GM04504 (cell line): ENCODE measurements at regions not wholly inside any gene's neighbourhood (a gene's known extent, or its start where the extent isn't known, plus 50 kb on each side); places are given as distances from the start of the nearest gene placed in this dataset.
"Not testable (repeated sequence)": the region's sequence is repeated elsewhere in the genome, so short reads cannot be mapped to it uniquely, and the experiment has no call there.

ENCODE experiments used
- DNase-seq: peaks from one replicate; pipeline ENCODE4 v3.0.0-alpha.2; 2012; ENCODE audit warnings: low read depth

GRCh38 chr13:80952158-80952557 lies 611.2 kb upstream of the SPRY2 start:
- DNase-seq, result no peak

GRCh38 chr13:80946008-80946802 lies 605.3 kb upstream of the SPRY2 start:
- no peak for DNase-seq

- DNase-seq, result no peak
Measured at GRCh38 chr13:80945328-80945727, 604.4 kb upstream of the SPRY2 start.

GRCh38 chr13:80939581-80939980 lies 598.7 kb upstream of the SPRY2 start:
- DNase-seq, result no peak

DNA sequence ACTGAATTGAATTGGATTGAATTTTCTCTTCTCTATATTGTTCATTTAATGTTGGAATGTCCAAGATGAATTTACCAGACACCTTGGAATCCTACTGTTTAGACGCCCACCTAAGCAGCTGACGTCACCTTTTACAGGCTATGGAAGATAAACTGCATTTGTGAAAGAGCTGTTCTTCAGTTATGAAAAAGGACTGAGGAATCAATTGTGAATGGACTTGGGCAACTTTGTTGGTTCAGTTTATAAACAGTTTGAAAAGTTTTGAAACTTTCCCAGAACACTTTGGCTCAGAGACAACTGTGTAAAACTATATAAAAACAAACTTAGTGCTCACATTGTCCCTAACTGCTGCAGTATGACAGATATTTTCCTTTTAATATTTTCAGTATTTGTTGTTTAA lies 590.8 kb upstream of the SPRY2 start:
- DNase-seq, result no peak

- no peak for DNase-seq
Measured at GRCh38 chr13:80931118-80931517, 590.2 kb upstream of the SPRY2 start.

- no peak for DNase-seq
Measured at GRCh38 chr13:80928241-80928640, 587.3 kb upstream of the SPRY2 start.

- not testable (repeated sequence) for DNase-seq
Measured at GRCh38 chr13:80926024-80926423, 585.1 kb upstream of the SPRY2 start.

DNA sequence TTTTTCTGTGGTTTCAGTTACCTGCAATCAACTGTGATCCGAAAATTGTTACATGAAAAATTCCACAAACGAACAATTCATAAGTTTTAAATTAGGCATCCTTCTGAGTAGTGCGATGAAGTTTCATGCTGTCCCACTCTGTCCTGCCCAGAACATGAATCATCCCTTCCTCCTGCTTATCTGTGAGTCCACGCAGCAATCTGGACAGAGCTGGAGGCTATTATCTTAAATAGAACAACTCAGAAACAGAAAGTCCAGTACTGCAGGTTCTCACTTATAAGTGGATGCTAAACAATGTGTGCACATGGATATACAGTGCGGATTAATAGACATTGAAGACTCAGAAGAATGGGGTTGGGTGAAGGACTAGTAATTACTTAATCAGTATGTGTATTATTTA lies 583.7 kb upstream of the SPRY2 start:
- no peak for DNase-seq

DNA sequence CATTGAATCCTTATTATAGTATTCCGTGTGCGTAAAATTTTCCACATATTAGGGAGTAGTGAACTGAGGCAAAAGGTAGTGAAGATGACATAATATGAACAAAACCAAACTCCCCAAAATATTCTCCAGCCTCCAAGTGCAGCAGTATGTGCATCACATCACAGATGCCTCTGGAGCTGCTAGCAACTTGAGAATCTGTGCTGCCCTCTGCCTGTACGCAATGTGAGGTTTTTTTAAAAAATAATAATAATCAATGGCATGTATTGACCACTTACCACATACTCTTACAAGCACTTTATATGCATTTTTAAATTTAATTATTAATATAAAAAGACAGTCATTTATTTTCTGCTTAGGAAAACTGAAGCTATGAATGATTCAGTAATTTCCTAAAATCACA lies 583.0 kb upstream of the SPRY2 start:
- no peak for DNase-seq

GRCh38 chr13:80921971-80922370 lies 581.0 kb upstream of the SPRY2 start:
- no peak for DNase-seq

GRCh38 chr13:80921541-80921940 lies 580.6 kb upstream of the SPRY2 start:
- DNase-seq, result no peak

DNA sequence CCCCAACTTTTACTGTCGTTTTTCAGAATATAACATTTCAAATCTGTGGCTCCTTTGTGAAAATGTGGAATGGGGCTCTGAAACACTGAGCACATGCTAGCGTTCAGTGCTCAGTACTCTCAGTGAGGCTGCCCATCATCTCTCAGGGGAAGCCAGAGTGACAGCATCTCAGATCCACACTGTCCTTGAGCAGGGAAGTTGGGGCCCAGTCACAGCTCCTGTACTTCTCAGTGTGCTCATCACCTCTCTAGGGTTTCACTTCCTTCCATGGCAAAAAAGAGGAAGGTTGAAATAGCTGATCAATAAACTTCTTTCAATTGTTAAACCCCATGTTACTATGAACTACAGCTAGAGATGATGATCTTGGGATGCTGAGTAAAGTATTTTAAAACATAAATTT lies 565.9 kb upstream of the SPRY2 start:
- DNase-seq, result no peak

- no peak for DNase-seq
Measured at GRCh38 chr13:80904386-80904785, 563.5 kb upstream of the SPRY2 start.

DNA sequence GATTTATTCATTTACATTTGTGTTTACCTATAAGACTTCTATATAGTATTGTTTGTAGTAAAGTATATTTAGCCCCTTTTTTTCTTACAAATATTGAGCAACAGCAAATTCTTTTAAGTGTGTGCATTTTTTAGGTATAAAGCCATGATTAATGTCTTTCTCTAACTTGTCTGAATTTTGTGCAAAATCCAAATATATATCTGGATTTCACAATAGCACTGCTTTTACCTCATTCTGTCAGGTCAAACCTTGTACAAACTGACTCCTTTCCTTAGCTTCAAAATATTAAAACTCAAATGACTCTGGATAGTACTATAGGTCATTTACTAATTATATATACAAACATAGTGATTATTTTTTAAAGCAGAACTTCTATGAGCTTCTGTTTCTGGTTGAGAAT lies 563.0 kb upstream of the SPRY2 start:
- DNase-seq, result no peak

GRCh38 chr13:80901530-80901929 lies 560.6 kb upstream of the SPRY2 start:
- no peak for DNase-seq

DNA sequence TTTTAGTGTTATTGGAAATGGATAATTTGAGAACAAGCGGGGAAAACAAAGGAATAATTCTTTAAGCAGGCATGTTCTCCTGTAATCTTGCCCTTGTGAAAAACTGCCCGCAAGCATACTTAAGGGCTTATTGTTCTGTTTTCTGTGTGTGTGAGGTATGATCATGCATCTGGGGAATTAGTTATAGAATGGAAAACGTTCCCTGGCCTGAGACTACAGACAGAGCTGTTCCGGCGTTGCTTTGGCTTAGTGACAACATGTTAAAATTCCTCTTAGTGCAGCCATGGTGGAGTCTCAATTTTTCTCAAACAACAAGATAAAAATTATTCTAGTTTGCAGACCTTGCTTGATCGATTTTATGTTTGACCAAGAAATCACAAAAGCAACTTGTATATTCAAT lies 560.2 kb upstream of the SPRY2 start:
- DNase-seq, result no peak

DNA sequence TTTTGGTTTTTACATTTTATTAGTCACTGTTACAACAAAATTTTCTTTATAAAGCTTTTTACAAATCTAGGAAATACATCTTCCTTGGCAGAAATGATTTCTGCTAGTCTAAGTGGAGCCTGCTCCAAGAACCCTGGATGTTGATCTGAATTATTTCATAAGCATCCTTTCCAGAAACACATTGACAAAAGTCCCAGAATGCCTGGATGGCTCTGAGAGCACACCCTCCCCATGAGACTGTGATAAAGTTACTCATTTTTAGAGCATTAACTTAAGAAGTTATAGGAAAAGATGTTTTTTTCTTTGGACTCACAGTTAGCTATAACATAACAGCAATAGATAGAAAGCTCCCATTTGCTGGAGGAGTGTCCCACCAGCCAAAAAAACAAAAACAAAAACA lies 559.6 kb upstream of the SPRY2 start:
- DNase-seq, result no peak

DNA sequence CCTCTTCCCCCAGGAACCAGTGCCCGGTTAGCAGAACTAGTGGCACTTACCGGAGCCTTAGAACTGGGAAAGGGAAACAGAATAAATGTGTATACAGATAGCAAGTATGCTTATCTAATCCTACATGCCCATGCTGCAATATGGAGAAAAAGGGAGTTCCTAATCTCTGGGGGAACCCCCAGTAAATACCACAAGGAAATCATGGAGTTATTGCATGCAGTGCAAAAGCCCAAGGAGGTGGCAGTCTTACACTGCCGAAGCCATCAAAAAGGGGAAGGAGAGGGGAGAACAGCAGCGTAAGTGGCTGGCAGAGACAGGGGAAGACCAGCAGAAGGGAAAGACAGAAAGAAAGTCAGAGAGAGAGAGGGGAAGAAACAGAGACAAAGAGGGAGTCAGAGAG lies 556.7 kb upstream of the SPRY2 start:
- not testable (repeated sequence) for DNase-seq

DNA sequence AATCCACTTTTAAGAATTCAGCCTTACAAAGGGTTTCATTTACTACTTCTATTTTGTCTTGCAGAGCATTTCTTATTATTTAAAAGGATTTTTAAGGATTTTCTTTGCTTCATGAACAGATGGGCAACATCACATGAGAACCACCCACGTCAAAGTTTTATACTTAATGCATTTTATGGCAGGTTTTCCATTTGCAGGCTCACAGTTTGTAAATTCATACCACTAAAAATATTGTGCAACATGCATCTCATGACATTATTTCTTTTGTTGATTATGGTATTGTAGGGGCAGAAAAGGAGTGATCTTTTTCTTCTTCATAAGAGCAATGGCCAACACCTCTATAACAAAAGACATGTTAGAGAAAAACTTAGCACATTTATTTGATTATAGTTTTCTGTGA lies 554.0 kb upstream of the SPRY2 start:
- no peak for DNase-seq

- no peak for DNase-seq
Measured at GRCh38 chr13:80889829-80890228, 548.9 kb upstream of the SPRY2 start.

GRCh38 chr13:80888390-80888789 lies 547.5 kb upstream of the SPRY2 start:
- no peak for DNase-seq

DNA sequence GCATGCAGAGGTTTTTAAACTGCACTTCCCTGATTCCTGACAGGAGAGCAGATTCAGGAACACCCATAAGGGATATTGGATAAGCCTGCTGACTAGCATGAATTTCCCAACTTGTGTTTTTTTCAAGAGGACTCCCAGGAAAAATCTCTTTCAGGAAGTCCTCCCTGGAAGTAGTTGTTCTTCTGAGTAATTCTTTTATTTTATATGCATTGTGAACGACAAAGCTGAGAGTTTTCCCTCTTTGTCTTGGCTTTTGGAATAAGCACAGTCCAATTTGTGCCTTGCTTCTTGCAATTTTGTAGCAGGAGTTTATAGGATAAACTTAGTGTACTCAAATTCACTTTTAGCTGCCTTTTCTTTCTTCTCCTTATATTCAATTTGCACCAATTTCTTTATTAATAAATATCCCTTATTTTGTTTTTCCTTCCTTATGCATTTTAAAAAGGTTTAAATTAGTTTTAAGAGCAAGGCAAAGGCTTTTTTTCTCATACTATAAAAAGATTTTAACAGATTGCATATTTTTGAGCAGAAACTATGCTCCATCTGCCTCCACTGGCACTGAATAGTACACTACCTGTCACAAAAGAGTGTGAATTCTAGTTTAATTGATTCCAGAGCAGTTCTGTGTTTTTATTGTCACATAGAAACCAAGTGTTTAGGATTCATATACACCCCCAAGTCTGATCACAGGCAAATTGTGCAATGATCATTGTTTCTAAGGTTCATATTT lies 543.3 kb upstream of the SPRY2 start:
- no peak for DNase-seq

DNA sequence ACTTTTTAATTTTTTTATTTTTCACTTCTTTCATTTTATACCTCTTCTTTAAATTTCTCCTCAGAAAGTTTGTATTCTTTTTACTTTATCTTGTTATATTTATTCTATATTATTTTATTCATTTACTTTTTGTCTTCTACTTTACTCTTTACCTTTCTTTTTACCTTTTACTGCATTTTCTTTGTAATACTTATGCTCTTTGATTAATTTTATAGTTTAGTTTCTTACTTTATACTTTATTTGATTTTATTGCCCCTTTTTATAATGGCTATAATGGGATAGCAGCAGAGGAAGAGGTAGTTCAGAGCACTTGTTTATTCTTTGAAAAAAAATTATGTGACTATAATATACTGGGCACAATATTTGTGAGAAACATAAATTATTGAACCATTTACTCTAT lies 542.6 kb upstream of the SPRY2 start:
- no peak for DNase-seq
